Muscle of arm (tissue), 1 donor: ENCODE measurements at regions not wholly inside any gene's neighbourhood (a gene's known extent, or its start where the extent isn't known, plus 50 kb on each side); places are given as distances from the start of the nearest gene placed in this dataset.

Experiments used
- DNase-seq: peaks from one replicate; pipeline ENCODE4 v3.0.0-alpha.2; 2013

GRCh38 chr1:235011599-235012435, 116.8 kb downstream of the TOMM20 start:
- peak; percentile 29 for DNase-seq

DNA sequence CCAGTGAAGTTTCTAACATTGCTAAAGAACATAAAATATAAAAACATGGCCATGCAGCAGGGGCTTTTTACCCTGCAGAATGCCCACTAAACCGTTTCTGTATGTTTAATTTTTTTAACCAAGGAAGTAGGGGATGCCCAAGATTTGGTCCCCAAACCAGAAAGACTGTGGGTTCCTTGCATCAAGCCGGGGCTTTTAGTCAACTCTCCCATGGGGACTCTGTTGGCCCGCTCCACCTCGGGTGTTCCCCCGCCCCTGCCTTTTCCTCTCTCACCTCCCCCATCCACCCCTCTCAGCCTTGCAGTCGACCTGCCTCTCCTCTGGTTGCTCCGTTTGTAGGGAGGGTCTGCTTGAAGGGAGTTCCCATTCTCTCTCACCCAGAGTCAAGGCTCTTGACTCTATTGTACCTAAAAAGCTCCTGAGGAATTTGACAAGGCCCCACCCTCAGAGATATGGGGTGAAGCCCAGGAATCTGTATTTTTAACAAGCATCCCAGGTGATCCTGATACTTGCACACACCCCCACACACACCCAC, 117.5 kb downstream of the TOMM20 start:
- no peak for DNase-seq

DNA sequence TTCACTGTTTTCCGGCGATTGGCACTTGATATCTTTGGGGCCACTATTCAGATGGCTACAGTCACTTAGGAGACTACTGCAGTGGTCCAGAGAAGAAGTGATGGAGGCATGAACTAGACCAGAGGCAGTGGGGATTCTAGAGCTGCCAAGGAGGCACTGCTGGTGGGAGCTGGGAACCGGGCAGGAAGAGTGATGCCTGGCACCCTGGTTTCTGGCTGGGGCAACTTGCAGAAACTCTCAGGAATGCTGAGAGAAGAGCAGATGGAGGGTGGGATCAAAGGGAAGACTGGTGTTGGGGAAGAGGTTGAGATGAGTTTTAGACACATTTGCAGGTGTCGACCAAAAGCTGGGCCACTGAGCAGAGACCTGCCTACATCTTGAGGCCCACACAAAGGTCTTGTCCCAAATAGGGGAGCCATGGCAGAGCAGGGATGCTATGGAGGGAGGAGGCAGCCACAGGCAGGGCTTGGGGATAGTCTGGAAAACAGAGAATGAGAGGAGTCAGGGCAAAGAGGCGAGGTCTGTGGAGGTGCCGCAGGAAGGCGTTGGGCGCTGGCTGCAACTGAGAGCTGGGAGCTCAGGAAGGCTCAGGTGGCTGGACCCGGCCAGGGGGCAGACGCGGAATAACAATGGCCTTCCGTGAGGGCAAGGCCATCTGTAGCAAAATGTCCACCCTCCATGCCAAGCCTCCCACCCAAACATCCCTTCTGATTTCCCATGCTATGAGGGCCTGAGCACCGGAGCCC, 118.9 kb downstream of the TOMM20 start:
- no peak for DNase-seq

- no peak for DNase-seq
These were observed 119.6 kb downstream of the TOMM20 start for GRCh38 chr1:235009074-235009473.

GRCh38 chr1:235008239-235008638, 120.4 kb downstream of the TOMM20 start:
- no peak for DNase-seq

DNA sequence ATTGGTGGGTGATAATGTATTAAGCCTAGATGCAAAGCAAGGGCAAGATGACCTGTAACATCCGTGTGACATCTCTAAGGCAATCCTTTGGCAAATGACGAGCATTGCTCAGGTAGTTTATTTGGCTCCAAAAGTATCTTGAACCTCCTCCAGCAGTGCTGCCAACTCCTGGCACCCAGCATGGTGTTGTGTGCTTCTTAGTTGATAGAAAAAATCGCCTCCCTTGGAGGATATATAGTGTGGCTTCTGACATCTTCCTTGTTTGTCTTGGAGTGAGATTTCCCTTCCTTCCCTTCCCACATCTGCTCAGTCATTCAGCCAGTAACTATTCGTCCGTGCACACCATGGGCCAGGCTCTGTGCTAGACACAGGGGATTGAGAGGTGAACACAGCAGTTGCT, 121.8 kb downstream of the TOMM20 start:
- no peak for DNase-seq

GRCh38 chr1:235006132-235006721, 122.4 kb downstream of the TOMM20 start:
- DNase-seq: no peak

GRCh38 chr1:235004840-235005391, 123.7 kb downstream of the TOMM20 start:
- DNase-seq: no peak

GRCh38 chr1:235004276-235004675, 124.4 kb downstream of the TOMM20 start:
- DNase-seq: no peak

DNA sequence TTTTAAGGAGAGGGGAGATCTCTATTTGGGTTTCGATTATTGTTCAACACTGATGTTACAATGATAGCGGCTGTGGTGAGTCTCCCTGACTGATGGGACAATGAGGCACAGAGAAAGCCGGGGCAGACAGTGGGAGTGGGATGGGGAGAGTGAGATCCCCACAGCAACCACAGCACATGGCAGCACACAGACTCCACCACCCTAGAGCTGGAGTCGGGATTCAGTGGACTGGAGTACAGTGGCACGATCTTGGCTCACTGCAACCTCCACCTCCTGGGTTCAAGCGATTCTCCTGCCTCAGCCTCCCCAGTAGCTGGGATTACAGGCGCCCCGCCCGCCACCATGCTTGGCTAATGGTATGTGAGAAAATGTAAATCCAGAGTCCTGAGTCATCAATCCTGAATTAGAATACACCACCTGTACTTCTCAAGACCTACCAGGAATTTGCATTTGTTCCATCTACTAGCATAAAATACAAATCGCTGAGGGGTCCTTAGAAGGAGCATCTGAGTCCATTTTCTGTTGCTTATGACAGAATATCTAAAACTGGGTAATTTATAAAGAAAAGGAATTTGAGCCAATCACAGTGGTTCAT, 125.8 kb downstream of the TOMM20 start:
- DNase-seq: no peak

GRCh38 chr1:234999513-234999940, 129.1 kb downstream of the TOMM20 start:
- DNase-seq: no peak

GRCh38 chr1:234997896-234998741, 130.5 kb downstream of the TOMM20 start:
- DNase-seq: peak; percentile 63

- peak; percentile 85 for DNase-seq
These were observed 131.3 kb downstream of the TOMM20 start for GRCh38 chr1:234997201-234997895.

GRCh38 chr1:234996245-234996757, 132.3 kb downstream of the TOMM20 start:
- no peak for DNase-seq

DNA sequence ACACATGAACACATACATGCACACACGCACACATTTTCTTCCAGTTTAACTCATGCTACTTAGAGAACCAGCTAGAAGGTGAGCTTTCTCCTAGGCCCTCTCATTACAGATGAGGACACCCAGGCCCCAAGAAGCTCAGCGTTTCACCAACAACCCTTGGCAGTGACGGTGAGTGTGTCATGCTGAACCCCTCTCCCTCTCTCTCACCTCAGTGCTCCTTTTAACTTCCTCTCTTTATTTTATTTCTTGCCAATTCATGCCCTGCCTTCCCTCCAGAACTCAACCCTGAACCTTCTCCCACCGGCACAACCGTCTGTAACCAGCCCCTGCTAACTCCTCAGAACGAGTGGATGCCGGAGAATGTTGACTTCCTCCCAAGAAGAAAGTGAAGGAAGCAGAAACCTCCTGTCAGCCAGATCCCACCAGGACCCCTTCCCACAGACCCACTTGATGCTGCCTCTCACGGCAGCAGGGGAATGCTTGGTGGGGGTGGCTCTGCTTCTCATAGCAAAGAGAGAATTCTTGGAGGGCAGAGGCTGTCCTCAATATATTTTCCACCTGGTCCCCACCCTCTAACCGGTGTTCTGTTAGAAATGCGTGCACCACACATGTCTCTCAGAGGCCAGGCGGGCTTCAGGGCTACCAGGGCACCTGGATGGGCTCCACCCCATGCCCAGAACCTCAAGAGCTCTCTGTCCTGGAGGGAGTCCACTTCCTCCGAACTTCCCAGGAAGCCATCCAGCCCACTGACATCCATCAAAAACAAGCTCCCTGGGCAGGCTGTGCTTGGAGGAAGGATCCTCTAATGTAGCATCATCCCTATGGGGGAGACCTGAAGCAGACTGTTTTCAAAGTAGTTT, 134.0 kb downstream of the TOMM20 start:
- DNase-seq: no peak

DNA sequence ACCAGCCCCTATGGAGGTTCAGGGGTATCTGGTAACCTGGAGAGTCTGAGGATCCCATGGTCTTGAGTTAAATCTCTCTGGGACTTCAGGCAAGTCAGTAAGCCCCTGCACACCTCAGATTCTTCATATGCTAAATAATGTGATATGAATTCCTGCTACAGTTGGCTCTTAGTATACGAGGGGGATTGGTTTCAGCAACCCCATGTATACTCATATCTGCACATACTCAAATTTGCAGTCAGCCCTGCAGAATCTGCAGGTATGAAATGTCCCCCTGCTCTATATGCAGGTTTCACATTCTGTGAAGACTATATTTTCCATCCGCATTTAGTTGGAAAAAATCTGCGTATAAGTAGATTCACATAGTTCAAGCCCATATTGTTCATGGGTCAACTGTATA, 136.6 kb downstream of the TOMM20 start:
- DNase-seq: no peak

- DNase-seq: no peak
These were observed 137.5 kb downstream of the TOMM20 start for GRCh38 chr1:234990874-234991801.

- DNase-seq: no peak
These were observed 138.3 kb downstream of the TOMM20 start for GRCh38 chr1:234990328-234990675.
